ENCODE measurements at regions not wholly inside any gene's neighbourhood (a gene's known extent, or its start where the extent isn't known, plus 50 kb on each side); places are given as distances from the start of the nearest gene placed in this dataset.

- ATAC-seq: peak in 1 of 2 donors; percentile 7
- Mint-ChIP-seq H3K9me3 (no peaks in the 10 kb centered on the region), H3K4me1 (ENCODE audit: low read depth) (peaks cover 13% of the 10 kb centered on the region), H3K36me3 (ENCODE audit: insufficient read depth) (no peaks in the 10 kb centered on the region), H3K4me3 (no peak overlapping the region), H3K27me3 (ENCODE audit: low read depth) (no peaks in the 10 kb centered on the region)
- DNase-seq: no peak
Measured at GRCh38 chr13:26475176-26476110, 82.0 kb upstream of the WASF3 start.

- Mint-ChIP-seq H3K4me1 (ENCODE audit: low read depth) (peaks cover 13% of the 10 kb centered on the region), H3K36me3 (ENCODE audit: insufficient read depth) (no peaks in the 10 kb centered on the region), H3K9me3 (no peaks in the 10 kb centered on the region), H3K27me3 (ENCODE audit: low read depth) (no peaks in the 10 kb centered on the region), H3K4me3 (no peak overlapping the region)
- DNase-seq (no peak), ATAC-seq (peak; percentile 54 to 68)
Measured at GRCh38 chr13:26476111-26476781, 81.2 kb upstream of the WASF3 start.

GRCh38 chr13:26476782-26477142 lies 80.7 kb upstream of the WASF3 start:
- Mint-ChIP-seq H3K4me3 (no peak overlapping the region), H3K9me3 (no peaks in the 10 kb centered on the region), H3K4me1 (ENCODE audit: low read depth) (peaks cover 13% of the 10 kb centered on the region), H3K36me3 (ENCODE audit: insufficient read depth) (no peaks in the 10 kb centered on the region), H3K27me3 (ENCODE audit: low read depth) (no peaks in the 10 kb centered on the region)
- ATAC-seq: peak; percentile 21 to 34
- no peak for DNase-seq

GRCh38 chr13:26477681-26478080 lies 79.8 kb upstream of the WASF3 start:
- Mint-ChIP-seq H3K4me3 (no peak overlapping the region), H3K36me3 (ENCODE audit: insufficient read depth) (no peaks in the 10 kb centered on the region), H3K4me1 (ENCODE audit: low read depth) (peaks cover 18% of the 10 kb centered on the region), H3K9me3 (no peaks in the 10 kb centered on the region), H3K27me3 (ENCODE audit: low read depth) (no peaks in the 10 kb centered on the region)
- DNase-seq: no peak
- ATAC-seq: no peak

GRCh38 chr13:26480246-26480855 lies 77.1 kb upstream of the WASF3 start:
- DNase-seq: no peak
- no peak for ATAC-seq
- H3K27me3 Mint-ChIP-seq (ENCODE audit: low read depth): no peaks in the 10 kb centered on the region
- H3K4me1 Mint-ChIP-seq (ENCODE audit: low read depth): peaks cover 29% of the 10 kb centered on the region
- H3K36me3 Mint-ChIP-seq (ENCODE audit: insufficient read depth): no peaks in the 10 kb centered on the region
- H3K4me3 Mint-ChIP-seq: no peak overlapping the region
- no peaks in the 10 kb centered on the region for H3K9me3 Mint-ChIP-seq

GRCh38 chr13:26482451-26483197 lies 74.9 kb upstream of the WASF3 start:
- Mint-ChIP-seq H3K4me3 (no peak overlapping the region), H3K36me3 (ENCODE audit: insufficient read depth) (no peaks in the 10 kb centered on the region), H3K9me3 (no peaks in the 10 kb centered on the region), H3K27me3 (ENCODE audit: low read depth) (no peaks in the 10 kb centered on the region), H3K4me1 (ENCODE audit: low read depth) (peaks cover 15% of the 10 kb centered on the region)
- DNase-seq: peak; percentile 42
- peak; percentile 75 to 87 for ATAC-seq

- ATAC-seq (no peak), DNase-seq (no peak)
- H3K36me3 Mint-ChIP-seq (ENCODE audit: insufficient read depth): no peaks in the 10 kb centered on the region
- H3K27me3 Mint-ChIP-seq (ENCODE audit: low read depth): no peaks in the 10 kb centered on the region
- peaks cover 15% of the 10 kb centered on the region for H3K4me1 Mint-ChIP-seq (ENCODE audit: low read depth)
- no peaks in the 10 kb centered on the region for H3K9me3 Mint-ChIP-seq
- no peak overlapping the region for H3K4me3 Mint-ChIP-seq
Measured at GRCh38 chr13:26483546-26483945, 73.9 kb upstream of the WASF3 start.

GRCh38 chr13:26484196-26484595 lies 73.3 kb upstream of the WASF3 start:
- no peaks in the 10 kb centered on the region for H3K27me3 Mint-ChIP-seq (ENCODE audit: low read depth)
- ATAC-seq (no peak), DNase-seq (no peak)
- no peak overlapping the region for H3K4me3 Mint-ChIP-seq
- no peaks in the 10 kb centered on the region for H3K36me3 Mint-ChIP-seq (ENCODE audit: insufficient read depth)
- peaks cover 15% of the 10 kb centered on the region for H3K4me1 Mint-ChIP-seq (ENCODE audit: low read depth)
- no peaks in the 10 kb centered on the region for H3K9me3 Mint-ChIP-seq

GRCh38 chr13:26485288-26485687 lies 72.2 kb upstream of the WASF3 start:
- no peak for ATAC-seq
- Mint-ChIP-seq H3K4me1 (ENCODE audit: low read depth) (peaks cover 15% of the 10 kb centered on the region), H3K4me3 (no peak overlapping the region), H3K9me3 (no peaks in the 10 kb centered on the region), H3K36me3 (ENCODE audit: insufficient read depth) (no peaks in the 10 kb centered on the region), H3K27me3 (ENCODE audit: low read depth) (no peaks in the 10 kb centered on the region)
- no peak for DNase-seq

- H3K9me3 Mint-ChIP-seq: no peaks in the 10 kb centered on the region
- no peak overlapping the region for H3K4me3 Mint-ChIP-seq
- H3K36me3 Mint-ChIP-seq (ENCODE audit: insufficient read depth): no peaks in the 10 kb centered on the region
- DNase-seq (no peak), ATAC-seq (no peak)
- peaks cover 15% of the 10 kb centered on the region for H3K4me1 Mint-ChIP-seq (ENCODE audit: low read depth)
- H3K27me3 Mint-ChIP-seq (ENCODE audit: low read depth): peaks cover 2% of the 10 kb centered on the region
Measured at GRCh38 chr13:26485786-26486185, 71.7 kb upstream of the WASF3 start.

- no peaks in the 10 kb centered on the region for H3K36me3 Mint-ChIP-seq (ENCODE audit: insufficient read depth)
- H3K27me3 Mint-ChIP-seq (ENCODE audit: low read depth): peaks cover 2% of the 10 kb centered on the region
- DNase-seq (no peak), ATAC-seq (no peak)
- peaks cover 15% of the 10 kb centered on the region for H3K4me1 Mint-ChIP-seq (ENCODE audit: low read depth)
- no peak overlapping the region for H3K4me3 Mint-ChIP-seq
- no peaks in the 10 kb centered on the region for H3K9me3 Mint-ChIP-seq
Measured at GRCh38 chr13:26486550-26486949, 70.9 kb upstream of the WASF3 start.

- H3K27me3 Mint-ChIP-seq (ENCODE audit: low read depth): peaks cover 2% of the 10 kb centered on the region
- no peaks in the 10 kb centered on the region for H3K9me3 Mint-ChIP-seq
- no peak for DNase-seq
- no peak overlapping the region for H3K4me3 Mint-ChIP-seq
- no peaks in the 10 kb centered on the region for H3K36me3 Mint-ChIP-seq (ENCODE audit: insufficient read depth)
- H3K4me1 Mint-ChIP-seq (ENCODE audit: low read depth): peaks cover 9% of the 10 kb centered on the region
- no peak for ATAC-seq
Measured at GRCh38 chr13:26487781-26488180, 69.7 kb upstream of the WASF3 start.

- DNase-seq: no peak
- Mint-ChIP-seq H3K4me1 (ENCODE audit: low read depth) (peaks cover 4% of the 10 kb centered on the region), H3K9me3 (no peaks in the 10 kb centered on the region), H3K27me3 (ENCODE audit: low read depth) (peaks cover 2% of the 10 kb centered on the region), H3K36me3 (ENCODE audit: insufficient read depth) (no peaks in the 10 kb centered on the region), H3K4me3 (no peak overlapping the region)
- no peak for ATAC-seq
Measured at GRCh38 chr13:26488236-26489003, 69.1 kb upstream of the WASF3 start.

Data from activated T-cell treated with anti-CD3 and anti-CD28 coated beads, Interleukin-2, amount 50 U/mL, for 4 hours (primary cell).